Muscle layer of duodenum (tissue), 2 donors: ENCODE measurements at regions not wholly inside any gene's neighbourhood (a gene's known extent, or its start where the extent isn't known, plus 50 kb on each side); places are given as distances from the start of the nearest gene placed in this dataset.
"Not testable (repeated sequence)": the region's sequence is repeated elsewhere in the genome, so short reads cannot be mapped to it uniquely, and the experiment has no call there.

Source experiments
- H3K27ac ChIP-seq: one replicate; pipeline ENCODE4 v1.7.0; 2013; ENCODE audit warnings: mild to moderate bottlenecking, low read length
- H3K27me3 ChIP-seq: one replicate; pipeline ENCODE4 v1.7.0; 2013; ENCODE audit warnings: low read depth, mild to moderate bottlenecking, control low read depth, low read length
- H3K36me3 ChIP-seq, 2 donors: one replicate each; pipeline ENCODE4 v1.7.0; 2013; ENCODE audit warnings: low read length in 2 of 2, control low read depth in 1 of 2, mild to moderate bottlenecking in 1 of 2; ENCODE audit not compliant: insufficient read depth in 2 of 2, control insufficient read depth in 1 of 2
- H3K4me1 ChIP-seq, 2 donors: one replicate each; pipeline ENCODE4 v1.7.0; 2013; ENCODE audit warnings: low read length in 2 of 2, mild to moderate bottlenecking in 2 of 2, control low read depth in 1 of 2, moderate library complexity in 1 of 2; ENCODE audit not compliant: insufficient read depth in 2 of 2, control insufficient read depth in 1 of 2
- H3K4me3 ChIP-seq, 2 donors: one replicate each; pipeline ENCODE4 v1.7.0; 2013; ENCODE audit warnings: low read length in 2 of 2, low read depth in 1 of 2, mild to moderate bottlenecking in 1 of 2
- H3K9me3 ChIP-seq, 2 donors: one replicate each; pipeline ENCODE4 v1.7.0; 2013; ENCODE audit warnings: low read length in 2 of 2, control low read depth in 1 of 2, mild to moderate bottlenecking in 1 of 2; ENCODE audit not compliant: control insufficient read depth in 1 of 2
- donor health status: healthy.

GRCh38 chr2:51953931-51954330, 922.0 kb upstream of the NRXN1 start:
- no peaks in the 10 kb centered on the region for H3K27me3 ChIP-seq
- no peaks in the 10 kb centered on the region for H3K4me1 ChIP-seq
- no peaks in the 10 kb centered on the region for H3K36me3 ChIP-seq
- no peak overlapping the region for H3K4me3 ChIP-seq
- peaks cover 0 to 3% of the 10 kb centered on the region in 2 donors for H3K9me3 ChIP-seq
- H3K27ac ChIP-seq, result no peak overlapping the region

- H3K4me3 ChIP-seq, result no peak overlapping the region
- no peaks in the 10 kb centered on the region for H3K36me3 ChIP-seq
- no peaks in the 10 kb centered on the region for H3K4me1 ChIP-seq
- peaks cover 0 to 11% of the 10 kb centered on the region in 2 donors for H3K9me3 ChIP-seq
- no peak overlapping the region for H3K27ac ChIP-seq
- no peaks in the 10 kb centered on the region for H3K27me3 ChIP-seq
These were observed 889.1 kb upstream of the NRXN1 start for GRCh38 chr2:51921076-51921475.

GRCh38 chr2:51920509-51920908, 888.6 kb upstream of the NRXN1 start:
- peaks cover 0 to 8% of the 10 kb centered on the region in 2 donors for H3K9me3 ChIP-seq
- H3K27ac ChIP-seq, result no peak overlapping the region

GRCh38 chr2:51919395-51919794, 887.5 kb upstream of the NRXN1 start:
- Histone ChIP-seq H3K4me1 (no peaks in the 10 kb centered on the region), H3K27ac (no peak overlapping the region), H3K4me3 (no peak overlapping the region), H3K36me3 (no peaks in the 10 kb centered on the region), H3K27me3 (no peaks in the 10 kb centered on the region), H3K9me3 (peaks cover 0 to 7% of the 10 kb centered on the region in 2 donors)

More at GRCh38 chr2:51920509-51920908, 888.6 kb upstream of the NRXN1 start:
- Histone ChIP-seq H3K36me3 (no peaks in the 10 kb centered on the region), H3K4me1 (no peaks in the 10 kb centered on the region), H3K27me3 (no peaks in the 10 kb centered on the region), H3K4me3 (no peak overlapping the region)

- no peak overlapping the region for H3K27ac ChIP-seq
- no peaks in the 10 kb centered on the region for H3K4me1 ChIP-seq
- H3K9me3 ChIP-seq, result peaks cover 0 to 7% of the 10 kb centered on the region in 2 donors
- no peaks in the 10 kb centered on the region for H3K36me3 ChIP-seq
- no peak overlapping the region for H3K4me3 ChIP-seq
- no peaks in the 10 kb centered on the region for H3K27me3 ChIP-seq
These were observed 886.2 kb upstream of the NRXN1 start for GRCh38 chr2:51918113-51918512.

GRCh38 chr2:51903728-51904127, 871.8 kb upstream of the NRXN1 start:
- no peaks in the 10 kb centered on the region for H3K27me3 ChIP-seq
- no peaks in the 10 kb centered on the region for H3K36me3 ChIP-seq
- H3K4me3 ChIP-seq, result no peak overlapping the region
- H3K27ac ChIP-seq, result no peak overlapping the region
- no peaks in the 10 kb centered on the region for H3K9me3 ChIP-seq
- H3K4me1 ChIP-seq, result no peaks in the 10 kb centered on the region

GRCh38 chr2:51899643-51900042, 867.7 kb upstream of the NRXN1 start:
- Histone ChIP-seq H3K9me3 (no peaks in the 10 kb centered on the region), H3K36me3 (no peaks in the 10 kb centered on the region), H3K27ac (no peak overlapping the region), H3K27me3 (no peaks in the 10 kb centered on the region), H3K4me1 (no peaks in the 10 kb centered on the region), H3K4me3 (no peak overlapping the region)

GRCh38 chr2:51894584-51894983, 862.7 kb upstream of the NRXN1 start:
- not testable (repeated sequence) for H3K4me3 ChIP-seq, H3K36me3 ChIP-seq, H3K4me1 ChIP-seq, H3K27me3 ChIP-seq, H3K9me3 ChIP-seq, H3K27ac ChIP-seq

GRCh38 chr2:51888120-51888519, 856.2 kb upstream of the NRXN1 start:
- H3K36me3 ChIP-seq, result no peaks in the 10 kb centered on the region
- no peaks in the 10 kb centered on the region for H3K27me3 ChIP-seq
- no peaks in the 10 kb centered on the region for H3K4me1 ChIP-seq
- peaks cover 0 to 4% of the 10 kb centered on the region in 2 donors for H3K9me3 ChIP-seq
- H3K4me3 ChIP-seq, result no peak overlapping the region
- H3K27ac ChIP-seq, result no peak overlapping the region

GRCh38 chr2:51881673-51882072, 849.7 kb upstream of the NRXN1 start:
- no peaks in the 10 kb centered on the region for H3K27me3 ChIP-seq
- H3K4me1 ChIP-seq, result no peaks in the 10 kb centered on the region
- H3K4me3 ChIP-seq, result no peak overlapping the region
- H3K36me3 ChIP-seq, result no peaks in the 10 kb centered on the region
- H3K9me3 ChIP-seq, result peaks cover 0 to 7% of the 10 kb centered on the region in 2 donors
- H3K27ac ChIP-seq, result no peak overlapping the region

GRCh38 chr2:51880153-51880552, 848.2 kb upstream of the NRXN1 start:
- Histone ChIP-seq H3K27ac (no peak overlapping the region), H3K4me1 (no peaks in the 10 kb centered on the region), H3K4me3 (no peak overlapping the region), H3K27me3 (no peaks in the 10 kb centered on the region), H3K36me3 (no peaks in the 10 kb centered on the region), H3K9me3 (peaks cover 0 to 15% of the 10 kb centered on the region in 2 donors)

- Histone ChIP-seq H3K36me3 (no peaks in the 10 kb centered on the region), H3K9me3 (peaks cover 0 to 2% of the 10 kb centered on the region in 2 donors), H3K4me1 (no peaks in the 10 kb centered on the region)
These were observed 834.4 kb upstream of the NRXN1 start for GRCh38 chr2:51866361-51866760.

More at GRCh38 chr2:51866361-51866760, 834.4 kb upstream of the NRXN1 start:
- Histone ChIP-seq H3K27ac (no peak overlapping the region), H3K27me3 (no peaks in the 10 kb centered on the region), H3K4me3 (no peak overlapping the region)
